ENCODE measurements at regions not wholly inside any gene's neighbourhood (a gene's known extent, or its start where the extent isn't known, plus 50 kb on each side); places are given as distances from the start of the nearest gene placed in this dataset.
"Not testable (repeated sequence)": the region's sequence is repeated elsewhere in the genome, so short reads cannot be mapped to it uniquely, and the experiment has no call there.

- H3K9me3 Mint-ChIP-seq = peaks cover 14% of the 10 kb centered on the region
Measured at GRCh38 chr11:97685695-97686094, 1295.9 kb downstream of the JRKL start.

GRCh38 chr11:97687111-97687510 is 1297.3 kb downstream of the JRKL start:
- Mint-ChIP-seq H3K27me3 (no peaks in the 10 kb centered on the region), H3K4me3 (no peak overlapping the region), H3K4me1 (ENCODE audit: low read depth in 2 of 2) (no peaks in the 10 kb centered on the region), H3K27ac (no peak overlapping the region), H3K36me3 (peaks cover 17% of the 10 kb centered on the region), H3K9me3 (peaks cover 14% of the 10 kb centered on the region)
- ATAC-seq (no peak), DNase-seq (ENCODE audit: low spot score) (no peak)

More at GRCh38 chr11:97685695-97686094, 1295.9 kb downstream of the JRKL start:
- ATAC-seq (no peak), DNase-seq (ENCODE audit: low spot score) (no peak)
- Mint-ChIP-seq H3K4me3 (no peak overlapping the region), H3K4me1 (ENCODE audit: low read depth in 2 of 2) (no peaks in the 10 kb centered on the region), H3K27me3 (no peaks in the 10 kb centered on the region), H3K27ac (no peak overlapping the region), H3K36me3 (peaks cover 23% of the 10 kb centered on the region)

GRCh38 chr11:97691061-97691460 is 1301.2 kb downstream of the JRKL start:
- ATAC-seq = no peak

GRCh38 chr11:97702951-97703350 is 1313.1 kb downstream of the JRKL start:
- Mint-ChIP-seq H3K36me3 (no peaks in the 10 kb centered on the region), H3K27ac (no peak overlapping the region), H3K9me3 (peaks cover 4% of the 10 kb centered on the region), H3K4me3 (no peak overlapping the region), H3K4me1 (ENCODE audit: low read depth in 2 of 2) (no peaks in the 10 kb centered on the region), H3K27me3 (no peaks in the 10 kb centered on the region)
- ATAC-seq (no peak), DNase-seq (ENCODE audit: low spot score) (no peak)

More at GRCh38 chr11:97691061-97691460, 1301.2 kb downstream of the JRKL start:
- no peak overlapping the region for H3K27ac Mint-ChIP-seq
- DNase-seq (ENCODE audit: low spot score) = no peak
- peaks cover 15% of the 10 kb centered on the region for H3K9me3 Mint-ChIP-seq
- no peaks in the 10 kb centered on the region for H3K27me3 Mint-ChIP-seq
- H3K4me3 Mint-ChIP-seq = no peak overlapping the region
- peaks cover 8% of the 10 kb centered on the region for H3K36me3 Mint-ChIP-seq
- no peaks in the 10 kb centered on the region for H3K4me1 Mint-ChIP-seq (ENCODE audit: low read depth in 2 of 2)

GRCh38 chr11:97703851-97704250 is 1314.0 kb downstream of the JRKL start:
- Mint-ChIP-seq H3K27ac (no peak overlapping the region), H3K36me3 (no peaks in the 10 kb centered on the region), H3K4me1 (ENCODE audit: low read depth in 2 of 2) (no peaks in the 10 kb centered on the region), H3K27me3 (no peaks in the 10 kb centered on the region), H3K9me3 (peaks cover 9% of the 10 kb centered on the region), H3K4me3 (no peak overlapping the region)
- ATAC-seq = no peak
- DNase-seq (ENCODE audit: low spot score) = no peak

GRCh38 chr11:97705441-97705840 is 1315.3 kb upstream of the CNTN5 start:
- not testable (repeated sequence) for H3K27ac Mint-ChIP-seq; H3K9me3 Mint-ChIP-seq; H3K36me3 Mint-ChIP-seq; ATAC-seq; DNase-seq (ENCODE audit: low spot score); H3K27me3 Mint-ChIP-seq; H3K4me3 Mint-ChIP-seq; H3K4me1 Mint-ChIP-seq (ENCODE audit: low read depth in 2 of 2)

- H3K27me3 Mint-ChIP-seq = no peaks in the 10 kb centered on the region
- no peak overlapping the region for H3K27ac Mint-ChIP-seq
- H3K4me3 Mint-ChIP-seq = no peak overlapping the region
- no peaks in the 10 kb centered on the region for H3K4me1 Mint-ChIP-seq (ENCODE audit: low read depth in 2 of 2)
- DNase-seq (ENCODE audit: low spot score) (no peak), ATAC-seq (no peak)
- no peaks in the 10 kb centered on the region for H3K36me3 Mint-ChIP-seq
- H3K9me3 Mint-ChIP-seq = peaks cover 5% of the 10 kb centered on the region
Measured at GRCh38 chr11:97717922-97718321, 1302.8 kb upstream of the CNTN5 start.

- DNase-seq (ENCODE audit: low spot score) (no peak), ATAC-seq (no peak)
- H3K36me3 Mint-ChIP-seq = no peaks in the 10 kb centered on the region
- no peak overlapping the region for H3K4me3 Mint-ChIP-seq
- no peaks in the 10 kb centered on the region for H3K27me3 Mint-ChIP-seq
- peaks cover 13% of the 10 kb centered on the region for H3K9me3 Mint-ChIP-seq
- no peak overlapping the region for H3K27ac Mint-ChIP-seq
- H3K4me1 Mint-ChIP-seq (ENCODE audit: low read depth in 2 of 2) = no peaks in the 10 kb centered on the region
Measured at GRCh38 chr11:97722065-97722464, 1298.7 kb upstream of the CNTN5 start.

GRCh38 chr11:97722721-97723120 is 1298.0 kb upstream of the CNTN5 start:
- ATAC-seq = no peak
- Mint-ChIP-seq H3K27me3 (no peaks in the 10 kb centered on the region), H3K4me3 (no peak overlapping the region), H3K4me1 (ENCODE audit: low read depth in 2 of 2) (no peaks in the 10 kb centered on the region), H3K36me3 (no peaks in the 10 kb centered on the region), H3K9me3 (peaks cover 14% of the 10 kb centered on the region), H3K27ac (no peak overlapping the region)
- no peak for DNase-seq (ENCODE audit: low spot score)

- H3K36me3 Mint-ChIP-seq = peaks cover 19% of the 10 kb centered on the region
- H3K27ac Mint-ChIP-seq = no peak overlapping the region
- no peaks in the 10 kb centered on the region for H3K4me1 Mint-ChIP-seq (ENCODE audit: low read depth in 2 of 2)
- no peak for DNase-seq (ENCODE audit: low spot score)
- H3K4me3 Mint-ChIP-seq = no peak overlapping the region
- peaks cover 28% of the 10 kb centered on the region for H3K9me3 Mint-ChIP-seq
- no peaks in the 10 kb centered on the region for H3K27me3 Mint-ChIP-seq
- no peak for ATAC-seq
Measured at GRCh38 chr11:97729546-97730272, 1291.0 kb upstream of the CNTN5 start.

- Mint-ChIP-seq H3K27me3 (no peaks in the 10 kb centered on the region), H3K4me3 (no peak overlapping the region), H3K27ac (no peak overlapping the region), H3K9me3 (peaks cover 17% of the 10 kb centered on the region), H3K4me1 (ENCODE audit: low read depth in 2 of 2) (no peaks in the 10 kb centered on the region), H3K36me3 (peaks cover 22% of the 10 kb centered on the region)
- ATAC-seq = no peak
- DNase-seq (ENCODE audit: low spot score) = no peak
Measured at GRCh38 chr11:97732011-97732632, 1288.6 kb upstream of the CNTN5 start.

GRCh38 chr11:97738751-97739150 is 1282.0 kb upstream of the CNTN5 start:
- no peak for ATAC-seq
- H3K9me3 Mint-ChIP-seq = peaks cover 14% of the 10 kb centered on the region
- H3K4me3 Mint-ChIP-seq = no peak overlapping the region
- no peak for DNase-seq (ENCODE audit: low spot score)
- no peaks in the 10 kb centered on the region for H3K4me1 Mint-ChIP-seq (ENCODE audit: low read depth in 2 of 2)
- no peaks in the 10 kb centered on the region for H3K27me3 Mint-ChIP-seq
- peaks cover 27% of the 10 kb centered on the region for H3K36me3 Mint-ChIP-seq
- H3K27ac Mint-ChIP-seq = no peak overlapping the region

- Mint-ChIP-seq H3K9me3 (peaks cover 10% of the 10 kb centered on the region), H3K4me3 (no peak overlapping the region), H3K4me1 (ENCODE audit: low read depth in 2 of 2) (no peaks in the 10 kb centered on the region), H3K27me3 (no peaks in the 10 kb centered on the region), H3K27ac (no peak overlapping the region), H3K36me3 (peaks cover 14% of the 10 kb centered on the region)
- DNase-seq (ENCODE audit: low spot score) (no peak), ATAC-seq (no peak)
Measured at GRCh38 chr11:97739932-97740800, 1280.6 kb upstream of the CNTN5 start.

GRCh38 chr11:97740801-97741151 is 1280.0 kb upstream of the CNTN5 start:
- no peak overlapping the region for H3K27ac Mint-ChIP-seq
- peaks cover 10% of the 10 kb centered on the region for H3K9me3 Mint-ChIP-seq
- H3K27me3 Mint-ChIP-seq = no peaks in the 10 kb centered on the region
- H3K4me3 Mint-ChIP-seq = no peak overlapping the region
- H3K36me3 Mint-ChIP-seq = peaks cover 14% of the 10 kb centered on the region
- ATAC-seq = no peak
- DNase-seq (ENCODE audit: low spot score) = no peak
- H3K4me1 Mint-ChIP-seq (ENCODE audit: low read depth in 2 of 2) = no peaks in the 10 kb centered on the region
